Neuronal stem cell (in vitro differentiated cells): ENCODE measurements at regions not wholly inside any gene's neighbourhood (a gene's known extent, or its start where the extent isn't known, plus 50 kb on each side); places are given as distances from the start of the nearest gene placed in this dataset.

Source experiments
- DNase-seq: peaks from one replicate; pipeline ENCODE4 v3.0.0-alpha.2; 2013; ENCODE audit warnings: low spot score
- H2AFZ ChIP-seq: one replicate; pipeline ENCODE4 v1.6.1; 2013; ENCODE audit warnings: mild to moderate bottlenecking, low read length, inconsistent platforms
- H2AK5ac ChIP-seq: 2 replicates; pipeline ENCODE4 v1.6.1; 2013; ENCODE audit warnings: low read depth, mild to moderate bottlenecking, inconsistent platforms, low read length, moderate library complexity, mixed read lengths
- H2BK120ac ChIP-seq: 2 replicates; pipeline ENCODE4 v1.6.1; 2013; ENCODE audit warnings: low read depth, mild to moderate bottlenecking, inconsistent platforms, low read length, moderate library complexity, mixed read lengths
- H2BK12ac ChIP-seq: one replicate; pipeline ENCODE4 v1.6.1; 2013; ENCODE audit warnings: low read length, inconsistent platforms
- H2BK15ac ChIP-seq: 2 replicates; pipeline ENCODE4 v1.6.1; 2013; ENCODE audit warnings: mild to moderate bottlenecking, low read length, inconsistent platforms, mixed read lengths
- H2BK5ac ChIP-seq: one replicate; pipeline ENCODE4 v1.6.1; 2013; ENCODE audit warnings: inconsistent platforms, mild to moderate bottlenecking, low read length, moderate library complexity
- H3K14ac ChIP-seq: one replicate; pipeline ENCODE4 v1.6.1; 2013; ENCODE audit warnings: low read length, inconsistent platforms
- H3K18ac ChIP-seq: 2 replicates; pipeline ENCODE4 v1.6.1; 2013; ENCODE audit warnings: low read length, inconsistent platforms
- H3K23ac ChIP-seq: 2 replicates; pipeline ENCODE4 v1.6.1; 2013; ENCODE audit warnings: low read depth, mild to moderate bottlenecking, mixed read lengths, low read length, inconsistent platforms; ENCODE audit not compliant: poor library complexity
- H3K27ac ChIP-seq: replicated peaks from 3 replicates; pipeline ENCODE4 v1.5.1; 2013; ENCODE audit warnings: low read length, inconsistent platforms
- H3K27me3 ChIP-seq, 3 experiments: 2 replicates each; pipeline ENCODE4 v1.6.1; 2013; ENCODE audit warnings: low read length in 3 of 3, mild to moderate bottlenecking in 2 of 3, inconsistent platforms in 1 of 3, low read depth in 1 of 3, mixed read lengths in 1 of 3, moderate library complexity in 1 of 3; ENCODE audit not compliant: control insufficient read depth in 3 of 3, insufficient read depth in 3 of 3
- H3K36me3 ChIP-seq, 2 donors: replicated peaks in 1 of 2; 2 replicates each; pipeline ENCODE4 v1.6.1; 2013; ENCODE audit warnings: low read length in 2 of 2; ENCODE audit not compliant: control insufficient read depth in 2 of 2, insufficient read depth in 2 of 2
- H3K4ac ChIP-seq: 2 replicates; pipeline ENCODE4 v1.6.1; 2013; ENCODE audit warnings: inconsistent platforms, mild to moderate bottlenecking, low read length, moderate library complexity
- H3K4me1 ChIP-seq, 2 donors: 1 replicate in 1 of 2; 2 replicates in 1 of 2; pipeline ENCODE4 v1.6.1; 2013; ENCODE audit warnings: low read length in 2 of 2, low read depth in 1 of 2; ENCODE audit not compliant: control insufficient read depth in 2 of 2, insufficient read depth in 1 of 2
- H3K4me2 ChIP-seq: one replicate; pipeline ENCODE4 v1.6.1; 2013; ENCODE audit warnings: mild to moderate bottlenecking, low read length, inconsistent platforms; ENCODE audit not compliant: insufficient read depth, poor library complexity, severe bottlenecking
- H3K4me3 ChIP-seq, 2 donors: 2 replicates each; pipeline ENCODE4 v1.5.1; 2013; ENCODE audit warnings: low read length in 2 of 2, mild to moderate bottlenecking in 2 of 2, inconsistent platforms in 1 of 2, moderate library complexity in 1 of 2
- H3K79me1 ChIP-seq: one replicate; pipeline ENCODE4 v1.6.1; 2013; ENCODE audit warnings: low read depth, mild to moderate bottlenecking, inconsistent platforms, low read length, moderate library complexity
- H3K9ac ChIP-seq: one replicate; pipeline ENCODE4 v1.6.1; 2013; ENCODE audit warnings: mild to moderate bottlenecking, low read depth, low read length, inconsistent platforms; ENCODE audit not compliant: poor library complexity
- H3K9me3 ChIP-seq, 2 donors: replicated peaks in 1 of 2; 2 replicates each; pipeline versions ENCODE3 to v1.6.1; 2013; ENCODE audit warnings: low read length in 2 of 2, mild to moderate bottlenecking in 2 of 2, inconsistent platforms in 1 of 2, low read depth in 1 of 2, mixed read lengths in 1 of 2, moderate library complexity in 1 of 2; ENCODE audit not compliant: control insufficient read depth in 2 of 2, insufficient read depth in 1 of 2
- H4K8ac ChIP-seq: one replicate; pipeline ENCODE4 v1.6.1; 2013; ENCODE audit warnings: low read depth, mild to moderate bottlenecking, inconsistent platforms, low read length, moderate library complexity
- H4K91ac ChIP-seq: one replicate; pipeline ENCODE4 v1.6.1; 2013; ENCODE audit warnings: low read length, low read depth, mild to moderate bottlenecking, inconsistent platforms; ENCODE audit not compliant: poor library complexity
- WGBS, 2 donors: extraction: QIAGEN DNeasy Blood & Tissue Kit; methylation state at CpG; one replicate each; pipeline ENCODE4 v1.1.7; 2013; ENCODE audit warnings: missing lambda C conversion rate in 2 of 2, mixed read lengths in 1 of 2; ENCODE audit not compliant: insufficient read length in 2 of 2, insufficient replicate concordance in 1 of 2; ENCODE audit errors: extremely low coverage in 2 of 2; 5-methylcytosine and 5-hydroxymethylcytosine counted together

- Histone ChIP-seq H2AFZ (no peak overlapping the region), H3K23ac (no peak overlapping the region), H2AK5ac (no peak overlapping the region), H3K9me3 (no peaks in the 10 kb centered on the region), H3K18ac (no peak overlapping the region), H2BK15ac (no peak overlapping the region), H4K91ac (no peak overlapping the region), H3K36me3 (no peaks in the 10 kb centered on the region), H3K27ac (no peak overlapping the region), H2BK120ac (no peak overlapping the region), H3K27me3 (no peaks in the 10 kb centered on the region), H3K4me3 (no peak overlapping the region), H3K4me1 (peaks cover 4 to 7% of the 10 kb centered on the region in 2 donors), H3K4me2 (no peak overlapping the region), H4K8ac (no peak overlapping the region), H3K14ac (no peak overlapping the region), H3K9ac (no peak overlapping the region), H2BK12ac (no peak overlapping the region), H3K4ac (no peak overlapping the region), H2BK5ac (no peak overlapping the region), H3K79me1 (no peaks in the 10 kb centered on the region)
- no peak for DNase-seq
- no CpG with 5 or more reads among the region's 12 CpGs for WGBS, 2 donors
These were observed 389.2 kb upstream of the NFE2L3 start for GRCh38 chr7:25762511-25763462.

GRCh38 chr7:25763463-25763860 lies 388.5 kb upstream of the NFE2L3 start:
- H3K18ac ChIP-seq, result no peak overlapping the region
- H3K14ac ChIP-seq, result no peak overlapping the region
- no peaks in the 10 kb centered on the region for H3K9me3 ChIP-seq
- no peak overlapping the region for H2BK15ac ChIP-seq
- no peak overlapping the region for H3K4me2 ChIP-seq
- H3K27ac ChIP-seq, result no peak overlapping the region
- peaks cover 3 to 7% of the 10 kb centered on the region in 2 donors for H3K4me1 ChIP-seq
- H3K36me3 ChIP-seq, result no peaks in the 10 kb centered on the region
- no peak overlapping the region for H2AK5ac ChIP-seq
- no peak for DNase-seq
- no peak overlapping the region for H3K9ac ChIP-seq
- no peak overlapping the region for H3K4me3 ChIP-seq
- no peak overlapping the region for H2BK5ac ChIP-seq
- no peak overlapping the region for H3K4ac ChIP-seq
- no peak overlapping the region for H3K23ac ChIP-seq
- H4K91ac ChIP-seq, result no peak overlapping the region
- WGBS, 2 donors, result no CpG with 5 or more reads among the region's 3 CpGs
- no peak overlapping the region for H2AFZ ChIP-seq
- H3K27me3 ChIP-seq, result no peaks in the 10 kb centered on the region
- no peak overlapping the region for H2BK120ac ChIP-seq
- H4K8ac ChIP-seq, result no peak overlapping the region
- H3K79me1 ChIP-seq, result no peaks in the 10 kb centered on the region
- no peak overlapping the region for H2BK12ac ChIP-seq

GRCh38 chr7:25765110-25765655 lies 386.8 kb upstream of the NFE2L3 start:
- Histone ChIP-seq H3K4me2 (no peak overlapping the region), H3K79me1 (no peaks in the 10 kb centered on the region), H3K4ac (no peak overlapping the region), H4K91ac (no peak overlapping the region), H3K9me3 (no peaks in the 10 kb centered on the region), H4K8ac (no peak overlapping the region), H2BK5ac (no peak overlapping the region), H3K23ac (no peak overlapping the region), H3K18ac (no peak overlapping the region), H3K4me1 (no peaks in the 10 kb centered on the region), H3K14ac (no peak overlapping the region), H3K27ac (no peak overlapping the region), H3K27me3 (no peaks in the 10 kb centered on the region), H2AK5ac (no peak overlapping the region), H2BK15ac (no peak overlapping the region), H3K9ac (no peak overlapping the region), H2BK120ac (no peak overlapping the region), H2AFZ (no peak overlapping the region), H3K36me3 (no peaks in the 10 kb centered on the region), H3K4me3 (no peak overlapping the region), H2BK12ac (no peak overlapping the region)
- DNase-seq, result no peak
- no CpG with 5 or more reads among the region's 2 CpGs for WGBS, 2 donors

GRCh38 chr7:25770235-25770634 lies 381.8 kb upstream of the NFE2L3 start:
- no peak overlapping the region for H3K23ac ChIP-seq
- H3K36me3 ChIP-seq, result no peaks in the 10 kb centered on the region
- no peaks in the 10 kb centered on the region for H3K9me3 ChIP-seq
- DNase-seq, result no peak
- H2BK120ac ChIP-seq, result no peak overlapping the region
- H4K91ac ChIP-seq, result no peak overlapping the region
- no peaks in the 10 kb centered on the region for H3K4me1 ChIP-seq
- no peak overlapping the region for H3K14ac ChIP-seq
- H2AK5ac ChIP-seq, result no peak overlapping the region
- H3K79me1 ChIP-seq, result no peaks in the 10 kb centered on the region
- no peak overlapping the region for H3K4me3 ChIP-seq
- H3K18ac ChIP-seq, result no peak overlapping the region
- H3K4me2 ChIP-seq, result no peak overlapping the region
- H3K27ac ChIP-seq, result no peak overlapping the region
- no peak overlapping the region for H2BK5ac ChIP-seq
- H2AFZ ChIP-seq, result no peak overlapping the region
- no peak overlapping the region for H3K9ac ChIP-seq
- no peak overlapping the region for H2BK12ac ChIP-seq
- H3K4ac ChIP-seq, result no peak overlapping the region
- no peak overlapping the region for H2BK15ac ChIP-seq
- H3K27me3 ChIP-seq, result no peaks in the 10 kb centered on the region
- no peak overlapping the region for H4K8ac ChIP-seq
- no CpG with 5 or more reads among the region's 4 CpGs for WGBS, 2 donors
